ENCODE measurements at regions not wholly inside any gene's neighbourhood (a gene's known extent, or its start where the extent isn't known, plus 50 kb on each side); places are given as distances from the start of the nearest gene placed in this dataset.

GRCh38 chrX:10938365-10938923 is 172.7 kb upstream of the HCCS start:
- H3K4me3 Mint-ChIP-seq: no peak overlapping the region
- DNase-seq: no peak
- no peak overlapping the region for H3K27ac Mint-ChIP-seq
- peaks cover 0 to 26% (median 11%) of the 10 kb centered on the region in 6 donors for H3K9me3 Mint-ChIP-seq
- H3K4me1 Mint-ChIP-seq: no peaks in the 10 kb centered on the region
- peaks cover 0 to 4% (median 2%) of the 10 kb centered on the region in 3 donors for H3K27me3 Mint-ChIP-seq (ENCODE audit: low read depth in 3 of 3)
- no peaks in the 10 kb centered on the region for H3K36me3 Mint-ChIP-seq

GRCh38 chrX:10939424-10939823 is 171.7 kb upstream of the HCCS start:
- no peaks in the 10 kb centered on the region for H3K36me3 Mint-ChIP-seq
- no peaks in the 10 kb centered on the region for H3K4me1 Mint-ChIP-seq

GRCh38 chrX:10944136-10944885 is 166.8 kb upstream of the HCCS start:
- DNase-seq: no peak
- Mint-ChIP-seq H3K4me1 (no peaks in the 10 kb centered on the region), H3K27ac (no peak overlapping the region), H3K9me3 (peaks cover 2 to 25% (median 3%) of the 10 kb centered on the region in 6 donors), H3K27me3 (ENCODE audit: low read depth in 3 of 3) (peaks cover 0 to 2% (median 1%) of the 10 kb centered on the region in 3 donors), H3K4me3 (no peak overlapping the region), H3K36me3 (no peaks in the 10 kb centered on the region)

More at GRCh38 chrX:10939424-10939823, 171.7 kb upstream of the HCCS start:
- Mint-ChIP-seq H3K27me3 (ENCODE audit: low read depth in 3 of 3) (peaks cover 0 to 3% (median 2%) of the 10 kb centered on the region in 3 donors), H3K9me3 (peaks cover 0 to 26% (median 7%) of the 10 kb centered on the region in 6 donors), H3K27ac (no peak overlapping the region), H3K4me3 (no peak overlapping the region)
- no peak for DNase-seq

- no peak overlapping the region for H3K27ac Mint-ChIP-seq
- DNase-seq: no peak
- H3K27me3 Mint-ChIP-seq (ENCODE audit: low read depth in 3 of 3): peaks cover 0 to 2% (median 1%) of the 10 kb centered on the region in 3 donors
- H3K36me3 Mint-ChIP-seq: no peaks in the 10 kb centered on the region
- H3K4me1 Mint-ChIP-seq: no peaks in the 10 kb centered on the region
- H3K9me3 Mint-ChIP-seq: peaks cover 2 to 25% (median 9%) of the 10 kb centered on the region in 6 donors
- H3K4me3 Mint-ChIP-seq: no peak overlapping the region
Measured at GRCh38 chrX:10945498-10945897, 165.6 kb upstream of the HCCS start.

- Mint-ChIP-seq H3K9me3 (peaks cover 7 to 41% (median 13%) of the 10 kb centered on the region in 6 donors), H3K4me1 (no peaks in the 10 kb centered on the region), H3K36me3 (no peaks in the 10 kb centered on the region), H3K4me3 (no peak overlapping the region), H3K27ac (no peak overlapping the region), H3K27me3 (ENCODE audit: low read depth in 3 of 3) (peaks cover 0 to 3% (median 0%) of the 10 kb centered on the region in 3 donors)
- DNase-seq: no peak
Measured at GRCh38 chrX:10949541-10949940, 161.6 kb upstream of the HCCS start.

GRCh38 chrX:10952619-10953018 is 158.5 kb upstream of the HCCS start:
- H3K9me3 Mint-ChIP-seq: peaks cover 14 to 54% (median 36%) of the 10 kb centered on the region in 6 donors
- H3K4me3 Mint-ChIP-seq: no peak overlapping the region
- H3K4me1 Mint-ChIP-seq: no peaks in the 10 kb centered on the region
- peaks cover 0 to 10% (median 0%) of the 10 kb centered on the region in 3 donors for H3K36me3 Mint-ChIP-seq
- DNase-seq: no peak
- no peak overlapping the region for H3K27ac Mint-ChIP-seq
- H3K27me3 Mint-ChIP-seq (ENCODE audit: low read depth in 3 of 3): peaks cover 0 to 7% (median 2%) of the 10 kb centered on the region in 3 donors

GRCh38 chrX:10965174-10965798 is 145.8 kb upstream of the HCCS start:
- Mint-ChIP-seq H3K36me3 (no peaks in the 10 kb centered on the region), H3K27me3 (ENCODE audit: low read depth in 3 of 3) (peaks cover 0 to 3% (median 0%) of the 10 kb centered on the region in 3 donors), H3K4me3 (no peak overlapping the region), H3K4me1 (no peaks in the 10 kb centered on the region), H3K9me3 (peaks cover 0 to 26% (median 6%) of the 10 kb centered on the region in 6 donors), H3K27ac (no peak overlapping the region)
- no peak for DNase-seq

GRCh38 chrX:10966057-10966456 is 145.1 kb upstream of the HCCS start:
- Mint-ChIP-seq H3K4me1 (no peaks in the 10 kb centered on the region), H3K9me3 (peaks cover 0 to 24% (median 7%) of the 10 kb centered on the region in 6 donors), H3K4me3 (no peak overlapping the region), H3K27me3 (ENCODE audit: low read depth in 3 of 3) (peaks cover 2 to 3% (median 2%) of the 10 kb centered on the region in 3 donors), H3K27ac (no peak overlapping the region), H3K36me3 (no peaks in the 10 kb centered on the region)
- DNase-seq: no peak

- Mint-ChIP-seq H3K27ac (no peak overlapping the region), H3K36me3 (no peaks in the 10 kb centered on the region), H3K4me1 (no peaks in the 10 kb centered on the region), H3K4me3 (no peak overlapping the region), H3K27me3 (ENCODE audit: low read depth in 3 of 3) (peaks cover 2 to 3% (median 2%) of the 10 kb centered on the region in 3 donors), H3K9me3 (peaks cover 0 to 29% (median 5%) of the 10 kb centered on the region in 6 donors)
- DNase-seq: no peak
Measured at GRCh38 chrX:10971176-10971575, 140.0 kb upstream of the HCCS start.

GRCh38 chrX:10971759-10972158 is 139.4 kb upstream of the HCCS start:
- peaks cover 0 to 29% (median 5%) of the 10 kb centered on the region in 6 donors for H3K9me3 Mint-ChIP-seq
- no peak overlapping the region for H3K27ac Mint-ChIP-seq
- DNase-seq: no peak
- peaks cover 2 to 3% (median 2%) of the 10 kb centered on the region in 3 donors for H3K27me3 Mint-ChIP-seq (ENCODE audit: low read depth in 3 of 3)
- H3K36me3 Mint-ChIP-seq: no peaks in the 10 kb centered on the region
- H3K4me1 Mint-ChIP-seq: no peaks in the 10 kb centered on the region
- no peak overlapping the region for H3K4me3 Mint-ChIP-seq

- Mint-ChIP-seq H3K27me3 (ENCODE audit: low read depth in 3 of 3) (peaks cover 2 to 3% (median 2%) of the 10 kb centered on the region in 3 donors), H3K36me3 (no peaks in the 10 kb centered on the region), H3K27ac (no peak overlapping the region), H3K4me1 (no peaks in the 10 kb centered on the region), H3K4me3 (no peak overlapping the region), H3K9me3 (peaks cover under 1 to 29% (median 5%) of the 10 kb centered on the region in 6 donors)
- DNase-seq: no peak
Measured at GRCh38 chrX:10972706-10973105, 138.4 kb upstream of the HCCS start.

GRCh38 chrX:10974920-10975319 is 136.2 kb upstream of the HCCS start:
- no peak for DNase-seq
- Mint-ChIP-seq H3K9me3 (peaks cover 2 to 33% (median 6%) of the 10 kb centered on the region in 6 donors), H3K27me3 (ENCODE audit: low read depth in 3 of 3) (peaks cover 0 to 3% (median 2%) of the 10 kb centered on the region in 3 donors), H3K4me3 (no peak overlapping the region), H3K36me3 (no peaks in the 10 kb centered on the region), H3K27ac (no peak overlapping the region), H3K4me1 (no peaks in the 10 kb centered on the region)

- no peaks in the 10 kb centered on the region for H3K4me1 Mint-ChIP-seq
- no peak overlapping the region for H3K4me3 Mint-ChIP-seq
- peaks cover 7 to 20% (median 7%) of the 10 kb centered on the region in 6 donors for H3K9me3 Mint-ChIP-seq
- DNase-seq: no peak
- no peaks in the 10 kb centered on the region for H3K36me3 Mint-ChIP-seq
- H3K27ac Mint-ChIP-seq: no peak overlapping the region
- H3K27me3 Mint-ChIP-seq (ENCODE audit: low read depth in 3 of 3): peaks cover 0 to 4% (median 0%) of the 10 kb centered on the region in 3 donors
Measured at GRCh38 chrX:10979956-10980355, 131.2 kb upstream of the HCCS start.

GRCh38 chrX:10981506-10981905 is 129.6 kb upstream of the HCCS start:
- no peak overlapping the region for H3K27ac Mint-ChIP-seq
- no peaks in the 10 kb centered on the region for H3K4me1 Mint-ChIP-seq
- peaks cover 0 to 4% (median 0%) of the 10 kb centered on the region in 3 donors for H3K27me3 Mint-ChIP-seq (ENCODE audit: low read depth in 3 of 3)
- H3K36me3 Mint-ChIP-seq: no peaks in the 10 kb centered on the region
- DNase-seq: no peak
- H3K9me3 Mint-ChIP-seq: peaks cover 7 to 20% (median 10%) of the 10 kb centered on the region in 6 donors
- no peak overlapping the region for H3K4me3 Mint-ChIP-seq
